Ecto neural progenitor cell (in vitro differentiated cells): ENCODE measurements at regions not wholly inside any gene's neighbourhood (a gene's known extent, or its start where the extent isn't known, plus 50 kb on each side); places are given as distances from the start of the nearest gene placed in this dataset.
A peak's percentile ranks its signal among the peaks of the same experiment; 100 is the strongest.

Experiments
- DNase-seq: peaks from one replicate; pipeline ENCODE4 v3.0.0-alpha.2; 2018; ENCODE audit warnings: low spot score

- DNase-seq: peak; percentile 56
Observed at GRCh38 chr6:160899671-160900430, 91.7 kb upstream of the MAP3K4 start.

DNA sequence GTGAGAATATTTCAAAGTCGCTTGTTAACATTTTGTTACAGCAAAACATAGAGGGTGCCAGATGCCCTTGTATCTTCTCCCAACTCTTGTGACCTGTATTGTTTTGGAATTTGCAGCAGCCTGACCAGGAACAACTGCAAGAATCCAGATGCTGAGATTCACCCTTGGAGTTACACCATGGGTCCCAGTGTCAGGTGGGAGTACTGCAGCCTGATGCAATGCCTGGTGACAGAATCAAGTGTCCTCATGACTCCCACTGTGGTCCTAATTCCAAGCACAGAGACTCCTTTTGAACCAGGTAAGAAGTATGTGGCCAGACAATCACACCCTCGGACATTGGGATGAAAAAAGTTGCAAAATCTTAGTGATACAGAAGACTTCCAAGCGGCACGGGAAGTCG, 79.6 kb upstream of the MAP3K4 start:
- no peak for DNase-seq

GRCh38 chr6:160912411-160912810, 79.2 kb upstream of the MAP3K4 start:
- DNase-seq: no peak

- DNase-seq: no peak
Observed at GRCh38 chr6:160917572-160917971, 74.0 kb upstream of the MAP3K4 start.

- DNase-seq: no peak
Observed at GRCh38 chr6:160919723-160920440, 71.7 kb upstream of the MAP3K4 start.

DNA sequence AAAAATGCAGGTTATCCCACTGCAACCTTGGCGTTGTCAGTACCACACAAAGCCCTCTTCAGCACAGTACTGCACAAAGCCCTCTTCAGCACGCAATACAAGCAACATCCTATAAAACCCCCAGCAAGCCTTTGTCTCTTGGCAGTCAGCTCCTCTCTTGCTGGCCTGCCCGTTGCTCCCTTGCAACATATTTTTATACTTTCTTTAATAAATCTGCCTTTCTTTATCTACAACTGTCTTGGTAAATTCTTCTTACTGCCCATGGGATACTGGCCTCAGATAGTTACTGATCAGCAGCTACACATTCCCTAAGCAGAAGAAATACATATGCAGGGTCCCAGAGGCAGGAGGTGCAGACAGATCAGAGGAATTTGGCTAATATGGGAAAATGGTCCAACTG, 70.5 kb upstream of the MAP3K4 start:
- no peak for DNase-seq

DNA sequence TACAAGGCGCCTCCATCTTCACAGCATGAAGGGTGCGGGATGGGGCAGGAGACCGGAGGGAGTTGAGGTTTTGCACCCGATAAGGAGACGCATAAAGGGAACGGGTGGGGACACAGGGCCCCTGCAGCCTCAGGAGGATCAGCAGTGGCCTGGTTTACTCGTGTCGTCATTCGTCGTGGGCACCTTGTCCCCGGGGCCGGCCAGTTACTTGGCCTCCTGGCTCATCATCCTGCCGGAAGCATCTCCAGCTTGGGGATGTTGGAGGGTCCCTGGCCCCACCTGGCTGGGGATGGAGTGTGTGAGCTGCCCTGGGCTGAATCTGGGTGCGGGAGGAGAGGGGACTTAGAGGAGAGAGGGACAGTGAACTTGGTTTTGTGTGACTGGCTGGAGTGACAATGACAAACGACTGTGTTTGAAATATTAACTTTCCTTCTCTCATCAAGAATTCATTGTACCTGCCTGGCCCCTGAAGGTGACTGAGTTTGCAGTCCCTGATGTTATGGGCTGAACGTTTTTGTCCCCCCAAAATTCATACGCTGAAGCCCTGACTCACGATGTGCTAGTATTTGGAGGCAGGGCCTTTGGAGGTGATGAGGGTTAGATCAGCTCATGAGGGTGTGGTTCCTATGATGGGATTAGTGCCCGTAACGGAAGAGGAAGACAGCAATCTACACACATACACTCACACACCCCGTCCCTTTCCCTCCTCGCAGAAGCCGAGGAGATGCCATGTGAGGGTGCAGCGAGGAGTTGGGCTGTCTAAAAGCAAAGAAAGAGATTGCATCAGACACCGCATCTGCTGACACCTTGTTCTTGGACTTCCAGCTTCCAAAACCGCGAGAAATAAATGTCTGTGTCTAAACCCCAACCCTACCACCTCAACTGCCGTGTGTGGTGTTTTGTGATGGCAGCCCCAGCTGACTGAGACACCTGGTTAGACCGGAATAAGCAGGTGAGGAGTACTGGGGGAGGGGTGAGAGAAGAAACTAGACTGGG, 65.0 kb upstream of the MAP3K4 start:
- DNase-seq: no peak

DNA sequence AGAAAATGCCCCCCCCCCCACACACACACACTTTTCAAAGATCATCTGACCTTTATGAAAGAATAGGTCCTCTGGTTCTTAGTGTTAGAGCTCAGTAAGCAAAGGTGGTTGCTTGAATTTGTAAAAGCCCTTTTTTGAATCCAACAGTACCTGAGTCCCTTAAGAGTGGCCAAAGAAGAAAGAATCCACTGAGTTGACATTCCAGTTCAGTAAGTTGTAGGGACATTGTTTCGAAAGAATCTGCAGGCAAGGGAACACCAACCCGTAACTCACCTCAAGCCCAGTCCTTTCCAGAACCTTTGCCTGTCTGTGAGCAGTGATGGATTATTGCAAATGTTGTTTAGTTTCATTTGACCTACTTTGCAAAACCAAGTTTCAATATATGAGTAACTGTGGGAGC, 64.2 kb upstream of the MAP3K4 start:
- no peak for DNase-seq

DNA sequence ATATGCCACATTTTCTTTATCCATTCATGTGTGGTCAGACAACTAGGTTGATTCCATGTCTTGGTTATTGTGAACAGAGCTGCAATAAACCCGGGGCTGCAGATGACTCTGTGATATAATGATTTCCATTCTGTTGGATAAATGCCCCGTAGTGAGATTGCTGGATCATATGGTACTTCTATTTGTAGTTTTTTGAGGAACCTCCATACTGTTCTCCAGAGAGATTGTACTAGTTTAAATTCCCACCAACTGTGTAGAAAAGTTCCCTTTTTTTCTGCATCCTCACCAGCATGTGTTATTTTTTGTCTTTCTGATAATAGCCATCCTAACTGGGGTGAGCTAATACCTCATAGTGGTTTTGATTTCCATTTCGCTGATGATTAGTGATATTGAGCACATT, 62.2 kb upstream of the MAP3K4 start:
- no peak for DNase-seq

- no peak for DNase-seq
Observed at GRCh38 chr6:160929831-160930230, 61.7 kb upstream of the MAP3K4 start.

GRCh38 chr6:160930547-160931377, 60.8 kb upstream of the MAP3K4 start:
- DNase-seq: peak; percentile 86

- no peak for DNase-seq
Observed at GRCh38 chr6:160931378-160932310, 59.9 kb upstream of the MAP3K4 start.

DNA sequence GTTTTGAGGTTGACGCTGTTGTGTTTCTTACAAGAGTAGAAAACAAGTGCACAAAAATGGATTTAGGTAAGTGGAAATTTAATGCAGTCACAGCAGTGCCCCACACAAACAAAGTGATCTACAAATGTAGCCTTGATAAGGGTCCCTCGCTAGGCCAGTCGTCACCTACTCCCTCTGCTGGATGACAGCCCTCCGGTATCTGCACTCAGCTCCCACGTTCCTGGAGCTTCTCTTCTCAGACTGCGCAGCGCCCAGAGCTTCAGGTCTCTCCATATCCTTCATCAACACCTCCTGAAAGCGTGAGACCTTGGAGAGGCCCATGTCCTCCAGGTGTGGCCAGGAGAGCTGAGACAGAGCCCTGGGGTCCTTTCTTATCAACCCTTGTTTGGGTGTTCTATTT, 58.3 kb upstream of the MAP3K4 start:
- DNase-seq: no peak

DNA sequence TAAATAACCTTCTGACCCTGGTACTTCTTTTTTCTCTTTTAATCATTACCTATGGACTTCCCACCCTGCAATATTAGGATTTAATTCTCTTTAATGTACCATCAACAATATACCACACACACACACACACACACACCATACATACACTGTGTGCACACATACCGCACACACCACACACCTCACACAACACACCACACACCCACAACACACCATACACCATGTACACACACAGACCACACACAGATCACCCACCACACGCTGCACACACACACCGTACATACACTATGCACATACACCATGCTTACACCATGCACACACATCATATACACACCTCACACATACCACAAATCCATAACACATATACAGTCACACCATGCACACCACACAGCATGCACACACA, 57.4 kb upstream of the MAP3K4 start:
- no peak for DNase-seq

DNA sequence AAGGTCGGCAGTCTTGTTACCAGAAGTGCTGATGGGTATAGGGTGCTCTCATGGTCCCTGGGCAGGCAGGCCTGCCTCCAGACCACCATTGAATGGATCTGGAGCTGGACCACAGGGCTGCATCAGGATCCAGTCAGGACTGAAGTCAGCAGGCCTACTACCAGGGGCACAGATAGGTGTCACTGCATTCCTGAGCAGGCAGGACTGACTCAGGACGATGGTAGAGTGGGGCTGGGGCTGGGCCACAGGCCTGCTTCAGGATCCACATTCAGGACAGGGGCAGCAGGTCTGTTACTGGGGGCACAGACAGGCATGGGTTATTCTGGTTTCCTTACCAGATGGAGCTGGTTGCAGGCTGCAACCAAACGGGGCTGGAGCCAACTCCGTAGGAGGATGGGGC, 51.4 kb upstream of the MAP3K4 start:
- no peak for DNase-seq
